GM12878 (cell line): ENCODE measurements at regions not wholly inside any gene's neighbourhood (a gene's known extent, or its start where the extent isn't known, plus 50 kb on each side); places are given as distances from the start of the nearest gene placed in this dataset.

Source experiments
- ATAC-seq: fragments of 200-7000 bp; cut with Tn5 transposase; 3 replicates; pipeline ENCODE4 v1.9.1; 2020; ENCODE audit warnings: mild to moderate bottlenecking, moderate library complexity
- BruUV-seq: library from RNA; stranded (reverse); fragments of 400-500 nt; replicated peaks from 2 replicates; lab custom pipeline; 2021; lab: Mats Ljungman, UMichigan
- CTCF ChIA-PET: fragments of 300-600 bp; sonication (Branson Sonifier 250); formaldehyde crosslinking; extraction: SDS; loops from one replicate; lab custom pipeline; 2021; ENCODE audit warnings: inconsistent platforms; lab: Yijun Ruan, JAX
- POLR2A ChIA-PET: fragments of 350-600 bp; formaldehyde crosslinking; extraction: SDS; loops from one replicate; lab custom pipeline; 2021; ENCODE audit warnings: inconsistent platforms; lab: Charles Lee
- RAD21 ChIA-PET: fragments of 300-600 bp; sonication (Branson Sonifier 250); formaldehyde crosslinking; loops from one replicate; lab custom pipeline; 2023; ENCODE audit warnings: antibody characterized with exemption; ENCODE audit not compliant: unreplicated experiment; lab: Charles Lee
- SMC1A ChIA-PET: fragments of 300-600 bp; sonication (Branson Sonifier 250); formaldehyde crosslinking; loops from one replicate; lab custom pipeline; 2023; ENCODE audit not compliant: unreplicated experiment, uncharacterized antibody; lab: Charles Lee
- DNase-seq: peaks from one replicate; pipeline ENCODE4 v3.0.0-alpha.2; 2011; ENCODE audit warnings: low read depth, low spot score
- FAIRE-seq: peaks from 3 replicates; lab custom pipeline; 2011; peaks lifted over from hg19 to GRCh38; lab: Jason Lieb, UNC
- H2AFZ ChIP-seq: 2 replicates; pipeline ENCODE4 v1.6.0; 2011; ENCODE audit warnings: low read depth, low read length, control low read depth; ENCODE audit not compliant: control insufficient read depth
- H3K27ac ChIP-seq: 2 replicates; pipeline ENCODE4 v1.5.1; 2011; ENCODE audit warnings: control low read depth; ENCODE audit not compliant: control insufficient read depth, insufficient read depth
- H3K27me3 ChIP-seq, 2 experiments: replicated peaks in 1 of 2; 2 replicates each; pipeline versions ENCODE4 v1.6.0 to v1.6.1; 2011; ENCODE audit warnings: low read length in 1 of 2; ENCODE audit not compliant: control insufficient read depth in 2 of 2, insufficient read depth in 2 of 2
- H3K36me3 ChIP-seq, 2 experiments: 2 replicates each; pipeline ENCODE4 v1.5.1; 2011; ENCODE audit warnings: low read length in 1 of 2; ENCODE audit not compliant: control insufficient read depth in 2 of 2, insufficient read depth in 2 of 2
- H3K4me1 ChIP-seq: 2 replicates; pipeline ENCODE4 v1.6.1; 2011; ENCODE audit warnings: mild to moderate bottlenecking, low read length, moderate library complexity, mixed read lengths; ENCODE audit not compliant: control insufficient read depth, insufficient read depth
- H3K4me2 ChIP-seq: 2 replicates; pipeline ENCODE4 v1.6.0; 2011; ENCODE audit warnings: control low read depth; ENCODE audit not compliant: control insufficient read depth, insufficient read depth
- H3K4me3 ChIP-seq: fragments of 200-600 bp; sonication (generic); 2 replicates; pipeline ENCODE4 v1.5.1; 2016
- H3K79me2 ChIP-seq: 2 replicates; pipeline ENCODE4 v1.6.0; 2011; ENCODE audit warnings: low read length; ENCODE audit not compliant: control insufficient read depth, insufficient read depth
- H3K9ac ChIP-seq: 2 replicates; pipeline ENCODE4 v1.8.0; 2011; ENCODE audit warnings: low read length, control low read depth, mixed read lengths; ENCODE audit not compliant: control insufficient read depth, insufficient read depth
- H3K9me3 ChIP-seq: replicated peaks from 3 replicates; pipeline ENCODE4 v1.5.1; 2011; ENCODE audit warnings: mild to moderate bottlenecking, low read length; ENCODE audit not compliant: control insufficient read depth, insufficient read depth
- H4K20me1 ChIP-seq: 2 replicates; pipeline ENCODE4 v1.6.0; 2011; ENCODE audit not compliant: control insufficient read depth, insufficient read depth
- BRCA1 ChIP-seq: IDR thresholded peaks from 2 replicates; pipeline ENCODE4 v1.6.1; 2011; ENCODE audit warnings: low read depth, low read length, improper control_type of control experiment
- CEBPB ChIP-seq, 2 experiments: fragments of 150-350 bp in 1 of 2; IDR thresholded peaks; 2 replicates each; pipeline ENCODE4 v1.6.1; 2012 to 2014; ENCODE audit warnings: low read depth in 2 of 2, low read length in 2 of 2, borderline replicate concordance in 1 of 2, inconsistent platforms in 1 of 2
- CREM ChIP-seq: IDR thresholded peaks from 2 replicates; pipeline ENCODE4 v1.6.1; 2014; ENCODE audit warnings: antibody characterized with exemption, low read depth
- MYB ChIP-seq: fragments of 150-350 bp; IDR thresholded peaks from 2 replicates; pipeline ENCODE4 v1.6.1; 2014; ENCODE audit warnings: mild to moderate bottlenecking, low read depth, low read length, borderline replicate concordance
- NR2F1 ChIP-seq: fragments of 450-650 bp; conservative IDR thresholded peaks from 2 replicates; pipeline ENCODE4 v1.6.1; 2017; ENCODE audit warnings: mild to moderate bottlenecking
- PAX8 ChIP-seq: fragments of 450-650 bp; IDR thresholded peaks from 2 replicates; pipeline ENCODE4 v1.6.1; 2017; ENCODE audit warnings: mild to moderate bottlenecking, moderate library complexity
- RB1 ChIP-seq: fragments of 450-650 bp; formaldehyde crosslinking; IDR thresholded peaks from 2 replicates; pipeline ENCODE4 v1.6.1; 2017; ENCODE audit warnings: mild to moderate bottlenecking, borderline replicate concordance
- SREBF2 ChIP-seq: IDR thresholded peaks from 2 replicates; pipeline ENCODE4 v1.6.1; 2012; ENCODE audit warnings: mild to moderate bottlenecking, low read length
- TCF3 ChIP-seq: IDR thresholded peaks from 2 replicates; pipeline ENCODE4 v1.6.1; 2012; ENCODE audit warnings: low read depth, mild to moderate bottlenecking, low read length, borderline replicate concordance; ENCODE audit not compliant: insufficient read depth
- ZNF592 ChIP-seq: fragments of 450-650 bp; IDR thresholded peaks from 2 replicates; pipeline ENCODE4 v1.6.1; 2017; ENCODE audit warnings: mild to moderate bottlenecking, moderate library complexity
- WGBS: methylation state at CpG from one replicate; pipeline ENCODE4 v1.1.6; 2016; ENCODE audit warnings: low lambda C conversion rate; ENCODE audit not compliant: insufficient replicate concordance, insufficient coverage; ENCODE audit errors: missing lambda C conversion rate; 5-methylcytosine and 5-hydroxymethylcytosine counted together
- in situ Hi-C: fragments of 300-500 bp; cut with MboI; formaldehyde crosslinking; loops from 9 replicates; pipeline ENCODE4 v1.14.3; 2018; ENCODE audit warnings: mixed read lengths
- intact Hi-C: fragments of 100-400 bp; cut with micrococcal nuclease; formaldehyde crosslinking; loops from one replicate; pipeline ENCODE4 v1.14.2; 2022; ENCODE audit not compliant: unreplicated experiment
- TF ChIP-seq, protein P1 (sequence below): IDR thresholded peaks from 2 replicates; pipeline ENCODE4 v1.6.1; 2011; ENCODE audit warnings: mild to moderate bottlenecking, low read depth, low read length, moderate library complexity; ENCODE audit not compliant: insufficient replicate concordance

- CTCF ChIA-PET: no interaction called here
- Histone ChIP-seq H3K4me2 (no peak overlapping the region), H3K4me1 (no peaks in the 10 kb centered on the region), H3K4me3 (no peak overlapping the region), H2AFZ (no peak overlapping the region), H3K36me3 (no peaks in the 10 kb centered on the region), H3K79me2 (no peaks in the 10 kb centered on the region), H3K27me3 (no peaks in the 10 kb centered on the region), H3K27ac (no peak overlapping the region), H3K9ac (no peak overlapping the region), H3K9me3 (no peaks in the 10 kb centered on the region), H4K20me1 (no peaks in the 10 kb centered on the region)
- BruUV-seq: no TSS peak
- POLR2A ChIA-PET: interaction anchor here (0.6 kb wide), 1 partner anchor 145 kb away, joined by 9 read pairs; no protein-coding TSS in a partner anchor
- RAD21 ChIA-PET: no interaction called here
- DNase-seq (no peak), ATAC-seq (no peak), FAIRE-seq (no peak)
- TF ChIP-seq BRCA1 (no peak), NR2F1 (no peak)
- TF ChIP-seq, protein P1, sequence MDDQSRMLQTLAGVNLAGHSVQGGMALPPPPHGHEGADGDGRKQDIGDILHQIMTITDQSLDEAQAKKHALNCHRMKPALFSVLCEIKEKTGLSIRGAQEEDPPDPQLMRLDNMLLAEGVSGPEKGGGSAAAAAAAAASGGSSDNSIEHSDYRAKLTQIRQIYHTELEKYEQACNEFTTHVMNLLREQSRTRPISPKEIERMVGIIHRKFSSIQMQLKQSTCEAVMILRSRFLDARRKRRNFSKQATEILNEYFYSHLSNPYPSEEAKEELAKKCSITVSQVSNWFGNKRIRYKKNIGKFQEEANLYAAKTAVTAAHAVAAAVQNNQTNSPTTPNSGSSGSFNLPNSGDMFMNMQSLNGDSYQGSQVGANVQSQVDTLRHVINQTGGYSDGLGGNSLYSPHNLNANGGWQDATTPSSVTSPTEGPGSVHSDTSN: no peak
- in situ Hi-C loops: no loop called here
- intact Hi-C loops: no loop called here
- 0% methylated on average over 2 of the region's 2 CpGs for WGBS
- SMC1A ChIA-PET: no interaction called here
Measured at GRCh38 chr16:65863236-65863635, 503.3 kb upstream of the CDH5 start.

GRCh38 chr16:65861131-65861731, 505.3 kb upstream of the CDH5 start:
- no peak for ATAC-seq
- TF ChIP-seq CEBPB (IDR thresholded peaks at IDR 0.05; ENCODE audit: borderline replicate concordance in 1 of 2, low read depth in 2 of 2, low read length in 2 of 2) (no peak), CREM (no peak), TCF3 (no peak), SREBF2 (no peak), RB1 (no peak), MYB (no peak), PAX8 (no peak), ZNF592 (no peak)

More at GRCh38 chr16:65861131-65861731, 505.3 kb upstream of the CDH5 start:
- no peak overlapping the region for H3K27ac ChIP-seq
- POLR2A ChIA-PET: no interaction called here
- no peaks in the 10 kb centered on the region for H3K4me1 ChIP-seq
- no peak overlapping the region for H3K9ac ChIP-seq
- no peaks in the 10 kb centered on the region for H3K27me3 ChIP-seq
- in situ Hi-C loops: no loop called here
- no peak for DNase-seq
- H3K4me3 ChIP-seq: no peak overlapping the region
- no peak overlapping the region for H3K4me2 ChIP-seq
- 34% methylated on average over 3 of the region's 3 CpGs for WGBS
- H4K20me1 ChIP-seq: no peaks in the 10 kb centered on the region
- SMC1A ChIA-PET: interaction anchor here (1.2 kb wide), 1 partner anchor 50 kb away, joined by 3 read pairs; no protein-coding TSS in a partner anchor
- H3K79me2 ChIP-seq: no peaks in the 10 kb centered on the region
- H2AFZ ChIP-seq: no peak overlapping the region
- intact Hi-C loops: no loop called here
- H3K9me3 ChIP-seq: no peaks in the 10 kb centered on the region
- RAD21 ChIA-PET: no interaction called here
- no peaks in the 10 kb centered on the region for H3K36me3 ChIP-seq
- no TSS peak for BruUV-seq
- CTCF ChIA-PET: no interaction called here
- FAIRE-seq: no peak
